Epithelial cell of esophagus (primary cell): ENCODE measurements at regions not wholly inside any gene's neighbourhood (a gene's known extent, or its start where the extent isn't known, plus 50 kb on each side); places are given as distances from the start of the nearest gene placed in this dataset.

Source experiments
- DNase-seq: peaks from one replicate; pipeline ENCODE4 v3.0.0; 2010; ENCODE audit warnings: low read depth
- H3K4me3 ChIP-seq: 2 replicates; pipeline ENCODE4 v1.5.1; 2011; ENCODE audit warnings: mild to moderate bottlenecking, low read length, control low read depth
- CTCF ChIP-seq: IDR thresholded peaks from 2 replicates; pipeline ENCODE4 v1.5.1; 2011; ENCODE audit warnings: low read depth, mild to moderate bottlenecking, low read length, control low read depth, inconsistent platforms; ENCODE audit not compliant: insufficient read depth; ENCODE audit errors: missing control alignments

GRCh38 chr2:187056416-187057334 lies 207.7 kb upstream of the ZSWIM2 start:
- no peak overlapping the region for H3K4me3 ChIP-seq
- TF ChIP-seq CTCF: no peak
- DNase-seq: no peak

- TF ChIP-seq CTCF: no peak
- no peak overlapping the region for H3K4me3 ChIP-seq
- DNase-seq: peak; percentile 51
Measured at GRCh38 chr2:187055463-187055862, 206.5 kb upstream of the ZSWIM2 start.

GRCh38 chr2:187054501-187055319 lies 205.7 kb upstream of the ZSWIM2 start:
- no peak for DNase-seq
- H3K4me3 ChIP-seq: no peak overlapping the region
- no peak for TF ChIP-seq CTCF

GRCh38 chr2:187051350-187051749 lies 202.4 kb upstream of the ZSWIM2 start:
- no peak for TF ChIP-seq CTCF
- no peak for DNase-seq
- H3K4me3 ChIP-seq: no peak overlapping the region

GRCh38 chr2:187050409-187050998 lies 201.5 kb upstream of the ZSWIM2 start:
- TF ChIP-seq CTCF: no peak
- DNase-seq: no peak

GRCh38 chr2:187037310-187037709 lies 188.3 kb upstream of the ZSWIM2 start:
- no peak overlapping the region for H3K4me3 ChIP-seq
- peak; percentile 45 for DNase-seq
- TF ChIP-seq CTCF: no peak

More at GRCh38 chr2:187050409-187050998, 201.5 kb upstream of the ZSWIM2 start:
- no peak overlapping the region for H3K4me3 ChIP-seq
